GM20000 (cell line): ENCODE measurements at regions not wholly inside any gene's neighbourhood (a gene's known extent, or its start where the extent isn't known, plus 50 kb on each side); places are given as distances from the start of the nearest gene placed in this dataset.

Source experiments
- DNase-seq: peaks from one replicate; pipeline ENCODE4 v3.0.0; 2012; ENCODE audit warnings: low spot score
- TF ChIP-seq, protein P1 (sequence below): IDR thresholded peaks from 2 replicates; pipeline ENCODE4 v1.5.1; 2012; ENCODE audit warnings: mild to moderate bottlenecking, control low read depth; ENCODE audit errors: extremely low read depth, missing control alignments

- no peak for DNase-seq
- TF ChIP-seq, protein P1, sequence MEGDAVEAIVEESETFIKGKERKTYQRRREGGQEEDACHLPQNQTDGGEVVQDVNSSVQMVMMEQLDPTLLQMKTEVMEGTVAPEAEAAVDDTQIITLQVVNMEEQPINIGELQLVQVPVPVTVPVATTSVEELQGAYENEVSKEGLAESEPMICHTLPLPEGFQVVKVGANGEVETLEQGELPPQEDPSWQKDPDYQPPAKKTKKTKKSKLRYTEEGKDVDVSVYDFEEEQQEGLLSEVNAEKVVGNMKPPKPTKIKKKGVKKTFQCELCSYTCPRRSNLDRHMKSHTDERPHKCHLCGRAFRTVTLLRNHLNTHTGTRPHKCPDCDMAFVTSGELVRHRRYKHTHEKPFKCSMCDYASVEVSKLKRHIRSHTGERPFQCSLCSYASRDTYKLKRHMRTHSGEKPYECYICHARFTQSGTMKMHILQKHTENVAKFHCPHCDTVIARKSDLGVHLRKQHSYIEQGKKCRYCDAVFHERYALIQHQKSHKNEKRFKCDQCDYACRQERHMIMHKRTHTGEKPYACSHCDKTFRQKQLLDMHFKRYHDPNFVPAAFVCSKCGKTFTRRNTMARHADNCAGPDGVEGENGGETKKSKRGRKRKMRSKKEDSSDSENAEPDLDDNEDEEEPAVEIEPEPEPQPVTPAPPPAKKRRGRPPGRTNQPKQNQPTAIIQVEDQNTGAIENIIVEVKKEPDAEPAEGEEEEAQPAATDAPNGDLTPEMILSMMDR, result no peak
Observed at GRCh38 chr13:73288596-73288995, 229.8 kb downstream of the KLF5 start.

- no peak for DNase-seq
- TF ChIP-seq, protein P1, result no peak
Observed at GRCh38 chr13:73287831-73288230, 229.0 kb downstream of the KLF5 start.

- no peak for DNase-seq
- TF ChIP-seq, protein P1, result no peak
Observed at GRCh38 chr13:73286942-73287620, 228.3 kb downstream of the KLF5 start.

DNA sequence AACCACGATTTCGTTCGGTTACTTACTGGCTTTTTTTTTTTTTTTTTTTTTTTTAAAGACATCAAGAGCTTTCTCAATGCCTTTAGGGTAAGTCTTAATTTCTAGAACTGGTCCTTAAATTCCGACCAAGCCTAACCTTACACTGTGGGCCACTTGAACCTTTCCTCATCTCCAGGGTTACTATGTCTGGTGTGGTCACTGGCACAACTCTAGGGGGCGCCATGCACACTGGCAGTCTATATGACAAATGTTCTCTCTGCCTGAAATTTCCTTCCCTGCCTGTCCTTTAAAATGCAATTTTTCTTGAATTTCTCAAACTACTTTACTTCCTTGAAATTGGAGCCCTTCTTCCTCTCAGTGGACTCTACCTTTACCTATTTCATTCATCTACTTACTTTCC is 227.4 kb downstream of the KLF5 start:
- TF ChIP-seq, protein P1, result no peak
- no peak for DNase-seq

GRCh38 chr13:73284081-73284874 is 225.5 kb downstream of the KLF5 start:
- no peak for DNase-seq
- TF ChIP-seq, protein P1, result no peak

DNA sequence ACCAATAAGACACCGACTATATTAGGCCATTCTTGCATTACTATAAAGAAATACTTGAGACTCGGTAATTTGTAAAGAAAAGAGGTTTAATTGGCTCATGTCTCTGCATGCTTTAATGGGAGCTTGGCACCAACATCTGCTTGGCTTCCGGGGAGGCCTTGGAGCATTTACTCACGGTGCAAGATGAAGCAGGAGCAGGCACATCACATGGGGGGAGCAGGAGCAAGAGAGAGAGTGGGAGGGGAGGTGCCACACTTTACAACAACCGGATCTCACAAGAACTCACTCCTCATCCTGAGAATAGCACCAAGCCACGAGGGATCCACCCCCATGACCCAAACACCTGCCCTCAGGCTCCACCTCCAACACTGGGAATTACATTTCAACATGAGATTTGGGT is 224.8 kb downstream of the KLF5 start:
- TF ChIP-seq, protein P1, result no peak
- DNase-seq, result no peak

- DNase-seq, result no peak
- TF ChIP-seq, protein P1, result no peak
Observed at GRCh38 chr13:73281746-73282145, 222.9 kb downstream of the KLF5 start.
